ENCODE measurements at regions not wholly inside any gene's neighbourhood (a gene's known extent, or its start where the extent isn't known, plus 50 kb on each side); places are given as distances from the start of the nearest gene placed in this dataset.

DNA sequence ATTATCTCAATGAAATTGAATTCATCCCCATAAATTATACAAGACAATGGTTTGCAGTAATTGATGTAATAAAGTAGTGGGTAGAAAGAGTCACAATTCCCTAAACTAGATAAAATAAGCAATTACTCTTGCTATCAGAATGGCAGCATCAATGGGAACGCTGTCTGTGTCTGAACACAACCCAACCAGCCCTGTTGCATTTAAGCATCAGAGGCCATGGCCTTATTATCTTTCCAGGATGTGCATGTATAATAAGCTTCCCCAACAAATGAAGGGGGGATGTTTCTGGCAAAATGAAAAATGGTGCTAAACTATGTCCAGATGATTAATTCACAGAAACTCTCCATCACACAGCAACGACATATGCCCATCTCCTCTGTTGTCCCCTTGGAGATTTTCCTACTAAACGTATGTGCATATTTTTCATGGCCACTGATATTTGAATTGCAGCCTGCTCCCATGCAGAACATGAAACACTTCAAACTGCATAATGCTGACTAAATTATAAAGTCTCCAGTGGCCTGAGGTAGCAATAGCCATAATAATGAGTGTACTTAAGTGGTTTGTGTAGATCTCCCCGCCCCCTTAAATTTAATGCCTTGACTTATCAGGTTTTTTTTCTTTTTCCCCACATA, 306.9 kb upstream of the ADAMTS16 start:
- ChIA-PET CTCF (no interaction called here), POLR2A (no interaction called here)
- no peak for FAIRE-seq
- Histone ChIP-seq H2AFZ (ENCODE audit: low read depth, low read length) (no peak overlapping the region), H3K4me3 (replicated peaks in 1 of 3; ENCODE audit: insufficient read depth in 1 of 3, low read depth in 1 of 3, low read length in 3 of 3) (no peak overlapping the region), H3K36me3 (ENCODE audit: control insufficient read depth in 2 of 2, extremely low read depth in 1 of 2, insufficient read depth in 2 of 2, low read length in 2 of 2) (no peaks in the 10 kb centered on the region), H3K4me1 (ENCODE audit: control insufficient read depth, extremely low read depth, insufficient read depth, low read length) (no peaks in the 10 kb centered on the region), H3K27me3 (ENCODE audit: control insufficient read depth in 2 of 2, insufficient read depth in 2 of 2, low read length in 2 of 2) (no peaks in the 10 kb centered on the region), H3K4me2 (ENCODE audit: insufficient read depth, low read length) (no peak overlapping the region), H3K9ac (replicated peaks; ENCODE audit: extremely low read depth, insufficient read depth, low read length) (no peak overlapping the region), H3K9me3 (replicated peaks; ENCODE audit: control insufficient read depth, insufficient read depth, low read length) (peaks cover 5% of the 10 kb centered on the region), H3K27ac (ENCODE audit: insufficient read depth, low read depth, low read length) (no peak overlapping the region), H3K9me1 (replicated peaks; ENCODE audit: control insufficient read depth, extremely low read depth, insufficient read depth, low read length) (no peaks in the 10 kb centered on the region), H4K20me1 (replicated peaks; ENCODE audit: control insufficient read depth, extremely low read depth, insufficient read depth, low read length) (no peaks in the 10 kb centered on the region), H3K79me2 (ENCODE audit: control insufficient read depth, insufficient read depth, low read length) (no peaks in the 10 kb centered on the region)
- no peak for DNase-seq (ENCODE audit: low read depth, low spot score)
- no TSS peak for BruUV-seq (replicated peaks)
- dilution Hi-C loops (cut with MboI; ENCODE audit: extremely low pct_ligation_motif_present, low sequenced_read_pairs) (no loop called here), intact Hi-C loops (cut with micrococcal nuclease) (no loop called here)
- TF ChIP-seq, protein P1, sequence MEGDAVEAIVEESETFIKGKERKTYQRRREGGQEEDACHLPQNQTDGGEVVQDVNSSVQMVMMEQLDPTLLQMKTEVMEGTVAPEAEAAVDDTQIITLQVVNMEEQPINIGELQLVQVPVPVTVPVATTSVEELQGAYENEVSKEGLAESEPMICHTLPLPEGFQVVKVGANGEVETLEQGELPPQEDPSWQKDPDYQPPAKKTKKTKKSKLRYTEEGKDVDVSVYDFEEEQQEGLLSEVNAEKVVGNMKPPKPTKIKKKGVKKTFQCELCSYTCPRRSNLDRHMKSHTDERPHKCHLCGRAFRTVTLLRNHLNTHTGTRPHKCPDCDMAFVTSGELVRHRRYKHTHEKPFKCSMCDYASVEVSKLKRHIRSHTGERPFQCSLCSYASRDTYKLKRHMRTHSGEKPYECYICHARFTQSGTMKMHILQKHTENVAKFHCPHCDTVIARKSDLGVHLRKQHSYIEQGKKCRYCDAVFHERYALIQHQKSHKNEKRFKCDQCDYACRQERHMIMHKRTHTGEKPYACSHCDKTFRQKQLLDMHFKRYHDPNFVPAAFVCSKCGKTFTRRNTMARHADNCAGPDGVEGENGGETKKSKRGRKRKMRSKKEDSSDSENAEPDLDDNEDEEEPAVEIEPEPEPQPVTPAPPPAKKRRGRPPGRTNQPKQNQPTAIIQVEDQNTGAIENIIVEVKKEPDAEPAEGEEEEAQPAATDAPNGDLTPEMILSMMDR (IDR thresholded peaks at IDR 0.05; ENCODE audit: extremely low read depth in 1 of 2, insufficient read depth in 1 of 2, low read depth in 1 of 2, low read length in 2 of 2): no peak
- TF ChIP-seq FOS (IDR thresholded peaks at IDR 0.05; ENCODE audit: borderline replicate concordance, insufficient read depth, low read length): no peak
- TF ChIP-seq POLR2AphosphoS5 (IDR thresholded peaks at IDR 0.05; ENCODE audit: insufficient read depth, low read depth, low read length): no peak
- no peak for TF ChIP-seq GATA2 (IDR thresholded peaks at IDR 0.05; ENCODE audit: insufficient read depth, insufficient read length, low read depth, low read length)
- TF ChIP-seq MYC (IDR thresholded peaks at IDR 0.05; ENCODE audit: low read depth, low read length): no peak
- TF ChIP-seq EZH2 (IDR thresholded peaks at IDR 0.05; ENCODE audit: borderline replicate concordance, low read depth, low read length, severe bottlenecking): no peak
- TF ChIP-seq, protein P2, sequence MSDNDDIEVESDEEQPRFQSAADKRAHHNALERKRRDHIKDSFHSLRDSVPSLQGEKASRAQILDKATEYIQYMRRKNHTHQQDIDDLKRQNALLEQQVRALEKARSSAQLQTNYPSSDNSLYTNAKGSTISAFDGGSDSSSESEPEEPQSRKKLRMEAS (IDR thresholded peaks at IDR 0.05; ENCODE audit: insufficient read depth, insufficient read length): no peak
- TF ChIP-seq JUN (IDR thresholded peaks at IDR 0.05; ENCODE audit: borderline replicate concordance, insufficient read depth, insufficient read length, low read depth): no peak
- TF ChIP-seq POLR2A (IDR thresholded peaks at IDR 0.05; ENCODE audit: low read depth, low read length): no peak
